ENCODE measurements at regions not wholly inside any gene's neighbourhood (a gene's known extent, or its start where the extent isn't known, plus 50 kb on each side); places are given as distances from the start of the nearest gene placed in this dataset.

GRCh38 chr12:59452746-59453145 is 143.1 kb upstream of the SLC16A7 start:
- H3K4me3 ChIP-seq (replicated peaks in 1 of 3; ENCODE audit: insufficient read depth in 1 of 3, low read depth in 2 of 3, low read length in 3 of 3): no peak overlapping the region
- peaks cover 17% of the 10 kb centered on the region for H3K9me3 ChIP-seq (ENCODE audit: low read length)
- POLR2A ChIA-PET: no interaction called here
- no peaks in the 10 kb centered on the region for H3K79me2 ChIP-seq (ENCODE audit: insufficient read depth, low read length)
- no peak for FAIRE-seq
- no peaks in the 10 kb centered on the region for H3K36me3 ChIP-seq (replicated peaks in 1 of 2; ENCODE audit: control insufficient read depth in 1 of 2, insufficient read depth in 2 of 2, low read length in 2 of 2)
- DNase-seq (ENCODE audit: low spot score): no peak
- no peak for ATAC-seq
- no peaks in the 10 kb centered on the region for H4K20me1 ChIP-seq (ENCODE audit: insufficient read depth, low read length)
- whole genome bisulfite sequencing (ENCODE audit: low lambda C conversion rate): 45% methylated on average over 2 of the region's 2 CpGs
- CTCF ChIA-PET (ENCODE audit: low intra/inter-chr PET ratio, low total read pairs): no interaction called here
- intact Hi-C loops (cut with micrococcal nuclease; ENCODE audit: unreplicated experiment): no loop called here
- H3K4me2 ChIP-seq (ENCODE audit: low read depth, low read length): no peak overlapping the region
- H2AFZ ChIP-seq (ENCODE audit: low read length): no peak overlapping the region
- no peaks in the 10 kb centered on the region; a peak in 1 of 5 replicates for H3K27me3 ChIP-seq (ENCODE audit: control insufficient read depth in 1 of 2, insufficient read depth in 2 of 2, low read length in 2 of 2)
- BruUV-seq (replicated peaks): no TSS peak
- in situ Hi-C loops (cut with HindIII; ENCODE audit: extremely low pct_ligation_motif_present, low pct_unique_long_range_greater_than_20kb): no loop called here
- no peak overlapping the region for H3K27ac ChIP-seq (ENCODE audit: extremely low read length, insufficient read depth, low read length)
- H3K4me1 ChIP-seq (ENCODE audit: insufficient read depth, low read length): no peaks in the 10 kb centered on the region
- H3K9ac ChIP-seq (ENCODE audit: insufficient read depth, low read depth, low read length): no peak overlapping the region
- no peak for TF ChIP-seq ZFX (CRISPR knock-in tag; IDR thresholded peaks at IDR 0.05; ENCODE audit: low read depth)
- no peak for TF ChIP-seq TGIF2 (CRISPR knock-in tag; IDR thresholded peaks at IDR 0.05)
- no peak for TF ChIP-seq MEIS2 (CRISPR knock-in tag; IDR thresholded peaks at IDR 0.05)
- no peak for TF ChIP-seq ZBTB21 (CRISPR knock-in tag; IDR thresholded peaks at IDR 0.05)
- no peak for TF ChIP-seq FOXA1 (IDR thresholded peaks at IDR 0.05)
- TF ChIP-seq FOXA1 (CRISPR knock-in tag; IDR thresholded peaks at IDR 0.05): no peak
- no peak for TF ChIP-seq ZFP1 (CRISPR knock-in tag; IDR thresholded peaks at IDR 0.05)
- TF ChIP-seq BCL3 (CRISPR knock-in tag; IDR thresholded peaks at IDR 0.05): no peak
- TF ChIP-seq ZNF792 (CRISPR knock-in tag; IDR thresholded peaks at IDR 0.05): no peak
- TF ChIP-seq ZNF30 (CRISPR knock-in tag; IDR thresholded peaks at IDR 0.05): no peak
- no peak for TF ChIP-seq HIC2 (CRISPR knock-in tag; IDR thresholded peaks at IDR 0.05; ENCODE audit: low read depth)
- no peak for TF ChIP-seq HDAC2 (CRISPR knock-in tag; IDR thresholded peaks at IDR 0.05)
- TF ChIP-seq ZNF574 (CRISPR knock-in tag; IDR thresholded peaks at IDR 0.05): no peak
- TF ChIP-seq SAFB2 (CRISPR knock-in tag; IDR thresholded peaks at IDR 0.05; ENCODE audit: borderline replicate concordance, low read depth): no peak
- TF ChIP-seq JDP2 (CRISPR knock-in tag; IDR thresholded peaks at IDR 0.05; ENCODE audit: borderline replicate concordance): no peak
- TF ChIP-seq ZNF773 (CRISPR knock-in tag; IDR thresholded peaks at IDR 0.05; ENCODE audit: borderline replicate concordance): no peak

Measured in HepG2 (cell line).